GM18498 (cell line): ENCODE measurements at regions not wholly inside any gene's neighbourhood (a gene's known extent, or its start where the extent isn't known, plus 50 kb on each side); places are given as distances from the start of the nearest gene placed in this dataset.
"Not testable (repeated sequence)": the region's sequence is repeated elsewhere in the genome, so short reads cannot be mapped to it uniquely, and the experiment has no call there.

Experiments used
- ATAC-seq: cut with Tn5 transposase; IDR thresholded peaks from one replicate; pipeline ENCODE4 v1.9.1; 2021; ENCODE audit warnings: mild to moderate bottlenecking, moderate library complexity; ENCODE audit not compliant: unreplicated experiment

DNA sequence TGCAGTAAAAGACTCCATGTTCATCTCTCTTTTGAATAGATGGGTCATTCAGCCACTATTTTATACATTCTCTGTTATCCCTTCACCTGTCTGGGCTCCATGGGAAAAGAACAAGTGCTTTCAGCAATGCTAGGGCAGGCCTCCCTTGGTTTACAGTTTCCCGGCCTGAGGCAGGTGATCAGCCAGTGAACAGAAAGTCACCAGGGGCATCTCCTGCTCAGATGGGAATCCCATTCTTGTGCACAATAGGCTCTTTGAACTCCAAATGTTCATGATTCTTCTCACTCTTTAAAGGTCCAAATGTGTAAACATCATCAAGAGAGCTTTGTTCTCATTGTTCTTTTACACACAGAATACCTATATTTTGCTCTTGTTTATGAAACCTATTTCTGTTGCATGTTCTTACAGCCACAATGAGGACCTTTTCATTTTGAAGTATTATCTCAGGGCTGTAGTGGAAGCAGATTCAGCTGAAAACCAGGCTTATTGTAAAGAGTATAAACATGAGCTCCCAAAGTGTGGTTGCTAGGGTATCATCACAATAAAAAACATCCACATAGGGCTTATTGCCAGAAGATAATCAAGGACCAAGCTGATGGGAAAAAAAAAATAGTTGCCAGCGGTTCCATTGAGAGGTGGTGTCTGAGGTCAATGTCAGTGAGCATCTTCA is 267.1 kb upstream of the SGK1 start:
- no peak for ATAC-seq

DNA sequence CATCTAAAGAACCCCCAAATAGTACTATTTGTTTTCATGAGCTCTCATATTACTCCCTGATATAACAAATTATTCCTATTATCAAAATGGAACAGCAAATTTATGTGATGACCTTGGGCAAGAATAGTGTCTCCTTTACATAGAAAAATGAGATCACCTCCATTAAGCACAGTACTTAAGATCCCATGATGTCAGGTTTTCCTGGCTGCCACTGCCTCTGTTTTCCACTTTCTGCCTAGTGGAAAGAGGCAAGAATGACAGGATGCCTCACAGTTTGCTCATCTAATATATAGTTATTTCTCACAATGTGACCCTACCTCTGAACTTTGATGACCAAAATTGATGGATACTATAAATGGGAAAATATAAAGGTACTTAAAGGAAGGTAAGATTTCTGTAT is 260.1 kb upstream of the SGK1 start:
- ATAC-seq = no peak

DNA sequence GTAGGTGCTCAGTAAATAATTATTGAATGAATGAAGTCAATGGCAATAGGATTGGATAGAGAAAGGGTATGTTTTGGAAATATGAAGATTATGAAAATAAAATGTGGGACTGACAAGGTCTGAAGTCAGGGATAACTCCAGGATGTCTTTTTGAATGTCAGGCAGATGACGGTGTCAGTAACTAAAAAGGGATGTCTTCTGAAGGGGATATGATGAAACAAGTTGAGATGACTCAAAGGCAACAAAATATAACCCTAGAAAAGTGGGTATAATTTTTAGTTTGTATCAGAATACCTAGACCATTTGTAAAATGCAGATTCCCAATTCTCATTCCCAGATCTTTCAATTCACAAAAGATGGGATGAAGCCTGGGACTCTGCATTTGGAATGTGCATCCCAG is 257.3 kb upstream of the SGK1 start:
- no peak for ATAC-seq

DNA sequence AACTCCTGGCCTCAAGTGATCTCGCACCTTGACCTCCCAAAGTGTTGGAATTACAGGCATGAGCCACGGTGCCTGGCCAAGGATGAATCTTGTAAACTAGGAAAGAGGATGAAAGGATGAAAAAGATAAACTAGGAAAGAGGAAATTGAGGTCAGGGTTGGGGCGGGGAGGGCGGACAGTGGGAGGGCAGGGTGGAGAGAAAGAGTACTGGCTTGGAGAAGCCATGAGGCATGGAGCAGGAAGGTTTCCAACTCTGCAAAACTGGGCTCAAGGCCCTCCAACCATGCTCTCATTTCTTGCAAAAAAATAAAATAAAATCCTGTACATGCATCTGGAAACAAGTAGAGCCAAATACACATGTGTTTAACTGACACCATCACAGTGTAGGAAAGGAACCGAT is 256.6 kb upstream of the SGK1 start:
- no peak for ATAC-seq

DNA sequence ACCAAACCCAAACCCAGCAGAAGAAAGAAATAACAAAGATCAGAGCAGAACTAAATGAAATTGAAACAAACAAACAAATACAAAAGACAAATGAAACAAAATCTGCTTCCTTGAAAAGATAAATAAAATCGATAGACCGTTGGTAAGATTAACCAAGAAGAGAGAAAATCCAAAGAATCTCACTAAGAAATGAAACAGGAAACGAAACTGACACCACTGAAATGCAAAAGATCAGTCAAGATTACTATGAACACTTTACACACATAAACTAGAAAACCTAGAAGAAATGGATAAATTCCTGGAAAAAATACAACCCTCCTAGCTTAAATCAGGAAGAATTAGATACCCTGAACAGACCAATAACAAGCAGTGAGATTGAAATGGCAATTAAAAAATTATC is 252.1 kb upstream of the SGK1 start:
- not testable (repeated sequence) for ATAC-seq

DNA sequence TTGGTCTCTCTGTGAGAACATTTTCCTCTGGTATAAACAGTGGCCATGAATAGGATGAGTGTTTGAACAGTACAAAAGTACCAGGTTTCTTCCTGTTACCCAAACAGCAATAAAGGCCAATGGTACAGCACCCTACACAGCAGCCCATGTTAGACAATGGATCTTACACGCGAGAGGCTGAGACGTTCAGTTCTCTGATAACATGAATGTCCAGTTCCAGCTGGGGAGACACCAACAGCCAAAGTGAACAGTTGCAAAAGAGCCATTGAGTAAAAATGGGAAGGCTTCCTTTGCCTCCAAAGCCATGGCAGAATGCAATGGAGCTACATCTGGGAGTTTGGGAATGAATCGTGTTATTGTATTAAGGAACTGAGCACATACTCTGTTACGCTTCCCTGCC is 246.8 kb upstream of the SGK1 start:
- ATAC-seq = no peak

DNA sequence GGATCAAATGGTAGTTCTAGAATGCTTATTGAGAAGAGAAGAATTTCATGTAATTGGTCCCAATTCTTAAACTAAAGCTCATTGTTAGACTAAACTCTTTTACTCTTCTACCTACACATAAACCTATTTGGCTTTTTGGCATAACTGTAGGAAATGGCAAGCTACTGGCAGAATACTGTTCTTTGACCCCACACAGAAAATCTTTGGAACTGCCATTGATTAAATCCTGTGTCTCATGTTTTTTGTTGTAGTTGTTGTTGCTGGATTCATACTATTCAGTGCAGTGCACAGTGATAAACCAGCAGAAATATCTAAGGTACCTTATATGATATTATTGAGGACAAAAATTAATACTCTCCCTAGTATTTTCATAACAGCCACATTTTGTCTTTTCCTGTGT is 242.1 kb upstream of the SGK1 start:
- no peak for ATAC-seq

DNA sequence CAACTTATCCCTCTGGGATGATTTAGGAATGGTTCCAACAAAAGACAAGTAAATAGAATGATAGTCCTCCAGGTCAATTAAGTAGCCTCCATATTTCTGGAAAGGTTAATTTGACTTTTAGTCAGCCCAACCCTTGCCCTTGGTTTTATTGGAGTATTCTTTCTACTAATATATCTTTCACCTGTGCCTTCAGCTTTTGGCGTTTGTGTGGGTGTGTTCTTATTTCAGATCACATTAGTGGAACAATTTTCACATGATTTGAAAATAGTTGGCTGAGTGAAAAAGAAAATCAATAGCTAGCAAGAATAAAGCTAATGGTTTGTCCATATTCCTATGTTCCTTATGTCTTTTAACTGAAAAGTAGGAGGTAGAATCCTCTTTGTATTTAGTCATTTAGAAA is 239.6 kb upstream of the SGK1 start:
- ATAC-seq = no peak

DNA sequence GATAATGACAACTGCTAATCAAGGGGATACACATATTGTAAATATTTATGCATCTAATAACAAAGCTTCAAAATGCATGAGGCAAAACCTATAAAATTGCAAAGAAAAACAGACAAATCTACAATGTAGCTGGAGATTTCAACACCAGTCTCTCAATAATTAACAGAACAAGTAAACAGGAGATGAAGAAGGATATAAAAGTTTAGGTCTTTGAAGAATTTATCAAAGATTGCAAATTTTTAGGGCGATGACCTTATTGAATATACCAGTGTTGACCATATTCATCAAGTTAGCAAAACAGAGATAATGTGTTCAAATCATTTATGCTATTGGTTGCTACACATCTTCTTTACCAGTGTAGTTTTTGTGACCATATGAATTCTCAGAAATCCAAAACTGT is 237.8 kb upstream of the SGK1 start:
- no peak for ATAC-seq

DNA sequence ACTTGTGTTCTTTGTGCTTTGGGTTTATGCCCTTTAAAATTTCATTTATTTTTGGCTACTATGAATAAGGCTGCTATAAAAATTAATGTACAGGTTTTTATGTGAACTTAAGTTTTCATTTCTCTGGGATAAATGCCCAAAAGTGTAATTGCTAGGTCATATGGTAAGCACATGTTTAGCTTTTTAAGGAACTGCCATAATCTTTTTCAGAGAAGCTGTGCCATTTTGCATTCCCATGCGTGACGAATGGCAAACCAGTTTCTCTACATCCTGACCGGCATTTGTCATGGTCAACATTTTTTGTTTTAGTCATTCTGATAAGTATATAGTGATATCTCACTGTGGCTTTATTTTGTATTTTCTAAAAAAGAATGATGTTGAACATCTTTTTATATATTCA is 236.0 kb upstream of the SGK1 start:
- no peak for ATAC-seq

DNA sequence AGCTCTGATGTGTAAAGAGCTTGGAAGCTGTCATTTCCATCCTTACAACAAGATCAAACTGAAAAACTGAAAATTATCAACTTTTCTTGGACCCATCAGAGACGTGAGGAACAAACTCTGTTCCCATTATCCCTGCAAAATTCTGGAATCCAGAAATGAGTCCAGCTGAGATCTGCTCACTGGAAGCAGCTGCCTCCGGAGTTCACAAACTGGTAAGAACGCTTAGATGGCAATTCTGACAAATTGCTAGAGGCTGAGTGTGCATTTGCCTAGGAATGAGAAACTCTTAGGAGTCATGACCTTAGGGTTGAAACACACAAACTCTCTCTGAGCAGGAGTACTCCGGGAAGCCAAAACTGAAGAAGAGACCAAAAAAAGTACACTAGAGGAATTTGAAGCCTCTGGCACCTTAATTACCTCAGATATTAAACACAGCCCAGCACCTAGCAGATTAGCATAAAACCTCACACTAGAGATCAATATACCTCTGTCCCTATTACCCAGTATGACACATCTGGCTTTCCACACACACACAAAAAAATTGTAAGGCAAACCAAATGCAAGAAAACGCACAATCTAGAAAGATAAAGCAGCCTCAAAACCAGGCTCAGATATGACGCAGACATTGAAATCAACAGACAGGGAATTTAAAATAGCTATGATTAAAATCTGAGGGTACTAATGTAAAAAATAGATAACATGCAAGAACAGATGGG is 233.5 kb upstream of the SGK1 start:
- ATAC-seq = no peak

DNA sequence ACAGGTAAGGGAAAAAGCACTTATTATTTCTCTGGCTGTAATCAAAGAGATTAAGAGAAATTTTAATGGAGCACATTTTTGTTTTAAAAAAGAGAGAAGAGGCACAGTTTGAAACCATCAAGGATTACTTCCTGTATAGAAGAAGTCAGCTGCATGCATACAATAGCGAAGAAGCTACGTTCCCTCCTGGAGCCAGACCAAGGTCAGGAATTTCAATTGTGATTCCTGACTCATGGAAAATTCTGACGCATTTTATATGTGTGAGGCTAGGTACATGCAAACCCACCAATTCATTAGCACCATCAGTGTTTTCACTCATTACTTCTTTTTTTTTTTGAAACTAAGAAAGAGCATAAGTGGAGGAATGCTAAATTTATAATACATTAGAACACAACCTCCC is 232.7 kb upstream of the SGK1 start:
- no peak for ATAC-seq

DNA sequence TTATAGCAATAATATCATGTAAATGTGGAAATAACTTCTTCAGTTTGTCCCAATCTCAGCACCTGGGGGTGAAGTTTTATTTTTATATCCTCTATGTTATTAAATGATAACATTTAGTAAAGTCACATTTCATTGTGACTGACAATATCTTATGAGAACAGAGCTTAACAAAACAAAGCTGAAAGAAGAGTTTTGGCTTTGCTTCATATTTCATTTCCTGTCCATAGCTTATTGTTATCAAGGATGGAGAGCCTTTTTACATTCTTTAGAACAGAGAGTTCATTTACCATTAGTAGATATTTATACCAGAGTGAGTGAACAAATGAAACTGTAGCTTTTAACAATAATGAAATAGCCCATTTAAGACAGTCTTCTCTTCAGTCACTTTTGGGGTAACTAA is 231.9 kb upstream of the SGK1 start:
- no peak for ATAC-seq

DNA sequence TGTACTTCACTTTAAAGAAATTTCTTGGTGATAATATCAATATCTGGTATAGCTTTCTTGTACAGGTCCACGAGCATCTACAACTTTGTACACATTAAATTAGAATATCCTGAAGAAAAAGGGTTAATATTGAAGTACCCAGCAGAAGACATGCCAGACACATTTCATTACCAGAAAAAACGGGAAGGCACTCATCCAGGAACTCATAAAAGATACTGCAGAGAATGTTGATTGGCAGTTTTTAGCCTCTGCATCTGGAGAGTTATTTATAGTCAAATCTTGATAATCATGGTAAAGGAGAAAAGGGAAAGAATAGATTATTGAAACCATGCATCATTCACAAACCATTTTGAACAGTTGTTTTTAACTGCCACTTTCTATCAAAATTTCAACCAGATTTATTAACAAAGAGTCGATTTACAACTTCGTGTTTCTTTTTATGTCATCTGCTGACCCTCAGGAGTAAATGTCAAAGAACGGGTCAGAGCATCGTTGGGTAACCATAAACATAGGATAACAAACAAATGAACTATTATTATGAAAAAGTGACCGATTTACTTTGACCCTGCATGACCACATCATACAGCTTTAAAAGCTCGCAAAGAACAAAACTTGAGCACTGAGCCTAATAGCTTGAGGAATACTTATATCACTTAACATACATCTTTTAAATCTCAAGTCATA is 229.2 kb upstream of the SGK1 start:
- ATAC-seq = no peak

DNA sequence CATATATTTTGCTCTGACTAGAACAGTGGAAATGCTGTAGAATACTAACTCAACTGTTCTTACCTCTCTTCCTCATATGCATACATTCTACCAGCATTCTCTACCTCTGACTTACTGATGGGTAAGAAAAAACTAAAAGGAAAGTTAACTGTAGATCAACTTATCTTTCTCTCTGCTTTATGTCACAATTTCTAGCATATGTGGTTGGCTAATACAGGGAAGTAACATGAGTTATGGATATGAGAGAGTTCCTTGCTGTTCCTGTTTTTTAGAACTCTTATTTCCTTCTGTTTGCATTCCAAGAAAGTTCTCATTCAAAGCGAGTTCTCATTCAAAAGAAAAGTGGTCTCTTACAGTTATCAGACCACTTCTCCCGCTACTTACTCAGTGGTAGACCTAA is 226.8 kb upstream of the SGK1 start:
- ATAC-seq = no peak

DNA sequence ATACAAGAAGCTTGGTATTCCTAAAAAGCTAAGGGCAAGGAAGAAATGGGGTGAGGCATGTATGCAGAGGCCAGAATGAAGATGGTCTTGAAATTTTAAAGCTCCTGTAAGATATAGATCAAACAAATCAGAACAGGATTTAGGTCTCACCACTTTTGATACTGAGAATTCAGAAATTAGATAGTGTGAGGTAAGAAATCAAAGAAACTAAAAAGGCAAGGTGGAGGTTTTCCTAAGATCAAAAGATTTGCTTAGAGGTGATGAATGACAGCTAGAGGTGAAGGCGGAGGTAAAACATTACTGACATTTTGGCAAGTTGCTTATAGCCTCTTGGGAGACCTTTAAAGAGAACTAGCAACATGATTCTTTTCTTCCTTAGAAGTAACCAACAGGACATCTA is 225.2 kb upstream of the SGK1 start:
- no peak for ATAC-seq

DNA sequence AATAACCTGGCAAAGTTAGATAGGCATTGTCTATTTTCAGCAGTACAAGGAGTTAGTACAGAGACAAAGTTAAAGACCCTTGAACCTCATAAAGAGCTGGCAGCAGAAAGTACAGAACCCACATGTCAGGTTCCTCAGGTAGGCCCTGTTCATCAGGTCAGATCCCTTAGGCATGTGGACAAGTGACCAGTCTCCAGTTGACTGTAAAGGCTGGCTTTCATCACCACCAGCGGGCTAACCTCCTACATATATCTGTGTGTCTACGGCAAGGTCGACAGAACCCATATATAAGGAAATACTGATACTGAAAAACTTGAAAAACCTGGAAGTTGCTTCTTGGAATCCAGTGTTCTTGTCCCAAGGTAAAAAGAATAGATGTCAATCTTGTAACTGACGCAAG is 223.1 kb upstream of the SGK1 start:
- no peak for ATAC-seq

DNA sequence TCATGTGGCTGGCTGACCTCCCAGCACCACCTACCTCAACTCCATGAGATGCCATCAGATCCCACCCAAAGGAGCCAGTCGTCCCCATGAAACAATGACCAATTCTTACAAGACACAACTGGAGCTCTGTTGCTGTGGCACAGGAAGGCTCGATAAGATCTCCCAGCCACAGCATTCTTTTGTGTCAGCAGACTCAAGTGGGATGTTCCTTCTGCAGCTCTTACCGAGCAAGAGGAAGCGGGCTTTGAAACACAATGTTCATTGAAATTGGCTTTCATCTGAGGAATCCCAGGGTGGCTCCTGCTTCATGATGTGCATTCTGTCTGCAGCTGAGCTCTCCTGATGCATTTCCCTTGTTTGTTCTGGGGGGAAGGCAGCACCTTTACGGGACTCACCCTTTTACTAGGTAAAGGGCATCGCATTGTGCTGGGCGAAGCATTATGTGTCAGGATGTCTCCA is 222.0 kb upstream of the SGK1 start:
- ATAC-seq = no peak

DNA sequence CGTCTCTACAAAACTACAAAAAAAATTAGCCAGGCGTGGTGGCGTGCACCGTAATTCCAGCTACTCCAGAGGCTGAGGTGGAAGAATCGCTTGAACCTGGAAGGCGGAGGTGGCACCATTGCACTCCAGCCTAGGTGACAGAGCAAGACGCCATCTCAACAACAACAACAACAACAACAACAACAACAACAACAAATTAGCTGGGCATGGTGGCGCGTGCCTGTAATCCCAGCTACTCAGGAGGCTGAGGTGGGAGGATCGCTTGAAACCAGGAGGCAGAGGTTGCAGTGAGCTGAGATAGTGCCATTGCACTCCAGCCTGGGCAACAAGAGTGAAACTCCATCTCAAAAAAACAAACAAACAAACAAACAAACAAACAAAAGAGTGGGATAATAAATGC is 219.9 kb upstream of the SGK1 start:
- ATAC-seq = not testable (repeated sequence)

DNA sequence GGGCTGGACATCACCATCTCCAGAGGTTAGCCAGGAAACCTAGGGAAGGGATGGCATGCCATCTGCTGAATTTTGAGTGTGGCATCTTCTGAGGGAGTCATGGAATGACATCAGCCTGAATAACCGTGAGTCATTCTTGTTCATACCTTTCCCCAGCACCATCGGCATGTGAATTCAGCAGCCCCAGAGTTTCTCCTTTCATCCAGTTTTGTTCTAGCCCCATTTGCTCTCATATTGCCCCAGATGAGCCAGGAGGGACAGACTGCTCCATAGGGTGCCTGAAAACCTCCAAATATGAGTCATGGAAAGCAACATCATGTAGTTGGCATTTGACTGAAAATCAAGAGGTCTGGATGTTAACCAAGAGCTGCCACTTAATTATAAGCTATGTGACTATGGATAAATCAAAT is 219.2 kb upstream of the SGK1 start:
- ATAC-seq = no peak

DNA sequence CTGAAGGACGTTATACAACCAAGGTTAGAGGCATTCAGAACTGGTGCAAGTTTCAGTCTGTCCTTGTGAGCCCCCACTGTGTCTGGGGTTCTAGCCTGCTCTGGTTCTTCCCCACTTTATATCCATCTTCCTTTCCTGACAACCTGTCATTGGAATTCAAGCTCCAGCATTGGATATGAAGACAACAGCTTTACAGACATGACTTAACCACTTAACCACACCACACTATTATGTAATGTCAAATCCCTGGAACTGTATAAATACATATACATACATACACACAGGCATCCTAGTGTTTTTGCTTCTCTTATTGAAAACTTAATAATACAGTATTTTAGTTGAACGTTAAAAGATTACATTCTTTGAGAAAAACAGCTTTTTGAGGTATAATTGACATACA is 217.9 kb upstream of the SGK1 start:
- no peak for ATAC-seq

DNA sequence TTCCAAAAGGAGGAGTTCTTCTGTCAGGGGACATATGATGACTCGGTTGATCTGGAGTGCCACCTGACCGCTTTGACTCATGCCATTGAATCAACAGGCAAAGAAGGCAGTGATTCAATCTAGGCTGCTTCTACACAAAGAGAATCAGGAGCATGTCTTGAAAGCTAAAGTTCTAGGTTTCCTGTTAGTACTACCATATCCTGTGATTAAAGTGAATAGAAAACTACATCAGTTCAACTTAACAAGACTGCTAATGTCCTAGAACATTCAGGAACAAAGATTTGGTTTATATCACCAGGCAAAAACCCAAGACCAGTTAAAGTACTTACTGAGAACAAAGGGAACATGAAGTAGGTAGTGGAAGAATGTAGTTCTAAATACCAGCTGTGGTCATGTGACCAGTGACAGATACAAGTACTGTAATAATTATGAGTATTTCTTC is 216.8 kb upstream of the SGK1 start:
- ATAC-seq = no peak
